ENCODE measurements at regions not wholly inside any gene's neighbourhood (a gene's known extent, or its start where the extent isn't known, plus 50 kb on each side); places are given as distances from the start of the nearest gene placed in this dataset.

DNA sequence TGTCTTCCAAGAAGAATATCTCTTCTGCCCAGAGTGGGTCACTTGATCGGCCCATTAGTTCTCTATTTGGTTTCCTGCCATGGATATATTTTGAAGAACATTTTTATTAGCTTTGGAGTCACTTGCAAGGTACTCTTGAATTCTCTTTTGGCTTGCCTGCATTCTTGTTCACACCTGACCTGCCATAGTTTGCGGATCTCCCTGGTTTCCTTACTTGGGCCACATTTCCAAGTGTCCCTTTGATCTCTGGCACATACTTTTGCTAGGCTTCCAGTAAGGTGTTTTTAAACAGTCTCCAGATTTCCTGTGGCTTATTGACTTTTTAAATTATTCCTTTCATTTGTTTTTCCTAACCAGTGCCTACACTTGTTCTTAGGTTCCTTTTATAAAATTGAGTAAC is 488.5 kb upstream of the MDFIC2 start:
- no peak for DNase-seq (ENCODE audit: low spot score)

DNA sequence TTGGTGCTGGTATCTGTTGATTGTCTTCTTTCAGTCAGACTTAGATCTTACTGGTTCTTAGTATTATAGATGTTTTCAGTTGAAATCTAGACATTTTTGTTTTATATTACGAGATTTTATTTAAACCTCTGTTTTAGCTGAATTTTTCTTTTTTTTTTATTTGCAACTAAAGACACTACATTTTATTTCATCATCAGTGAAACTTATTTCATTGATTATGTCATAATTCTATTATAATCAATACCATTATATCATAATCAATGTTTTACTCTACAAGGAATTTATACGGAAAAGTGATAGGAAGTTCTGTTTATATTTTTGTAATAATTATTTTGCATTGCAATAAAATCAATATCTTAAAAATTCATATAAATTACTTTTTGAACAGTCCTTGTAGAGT is 477.4 kb upstream of the MDFIC2 start:
- DNase-seq (ENCODE audit: low spot score) = no peak

DNA sequence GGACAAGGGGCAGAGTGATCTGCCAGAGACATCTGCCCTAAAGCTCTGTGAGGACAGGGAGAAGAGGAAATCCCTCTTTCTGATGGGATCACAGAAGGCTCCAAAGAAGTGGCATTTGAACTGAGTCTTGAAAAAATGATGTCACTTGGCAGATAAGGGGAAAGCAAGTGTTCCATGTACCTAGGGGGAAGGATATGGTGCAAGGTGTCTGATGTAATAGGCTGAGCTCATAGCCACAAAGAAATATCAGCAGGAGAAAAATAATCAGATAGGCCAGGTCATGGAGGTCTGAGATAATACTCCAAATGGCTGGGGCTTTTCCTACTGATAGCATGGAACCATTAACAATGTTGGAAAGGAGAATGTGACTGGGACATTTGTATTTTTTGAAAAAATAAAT is 468.4 kb upstream of the MDFIC2 start:
- no peak for DNase-seq (ENCODE audit: low spot score)

DNA sequence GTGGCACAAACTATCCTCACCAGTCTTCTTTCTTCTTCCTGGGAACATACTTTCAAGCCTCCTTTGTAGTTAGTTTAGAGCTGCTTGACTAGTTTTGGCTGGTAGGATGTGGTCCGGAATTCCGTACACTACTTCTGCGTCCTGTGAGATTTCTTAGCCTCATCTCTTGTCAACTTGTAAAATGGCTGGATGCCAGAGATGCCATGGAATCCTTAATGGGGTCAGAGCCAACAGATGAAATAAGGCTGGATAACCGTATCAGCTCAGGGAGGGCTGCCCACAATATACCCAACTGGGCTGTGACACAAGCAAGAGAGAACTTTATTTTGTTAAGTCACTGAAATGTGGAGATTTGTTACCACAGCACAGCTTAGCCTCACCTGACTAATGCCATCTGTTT is 466.9 kb upstream of the MDFIC2 start:
- no peak for DNase-seq (ENCODE audit: low spot score)

DNA sequence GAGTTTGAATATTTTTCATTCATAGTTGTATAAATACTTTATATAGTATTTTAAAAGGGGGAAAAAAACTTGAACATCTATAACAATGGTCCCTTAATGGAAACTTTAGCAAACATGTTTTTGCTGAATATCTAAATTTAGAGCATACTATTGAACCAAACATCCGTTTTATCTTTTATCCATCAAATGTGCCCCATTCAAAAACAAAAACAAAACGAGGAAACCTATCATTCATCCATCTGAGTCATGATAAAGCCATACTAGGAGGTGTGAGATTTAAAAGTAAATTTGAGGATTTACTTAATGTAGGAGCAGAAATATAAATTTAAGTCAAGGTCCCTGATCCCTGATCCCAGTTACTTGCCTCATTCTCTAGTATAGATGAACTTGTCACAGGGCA is 463.6 kb upstream of the MDFIC2 start:
- DNase-seq (ENCODE audit: low spot score) = no peak

DNA sequence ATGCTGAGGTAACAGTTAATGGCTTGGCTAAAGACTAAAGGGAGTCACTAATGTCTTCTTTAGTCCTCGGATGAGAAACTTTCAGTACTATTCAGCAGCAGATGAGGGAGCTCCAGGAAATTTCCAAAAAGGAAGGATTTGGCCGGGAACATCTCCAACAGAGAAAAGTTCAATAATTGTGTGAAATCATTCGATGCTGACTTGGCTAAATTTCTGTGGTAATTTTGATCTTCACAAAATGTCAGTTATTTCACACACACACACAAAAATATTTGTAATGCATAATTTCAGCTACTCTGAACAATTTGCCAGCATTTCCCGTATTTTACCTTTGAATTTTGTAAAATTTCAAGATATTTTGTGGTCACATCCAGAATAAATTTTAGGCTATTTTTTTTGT is 462.8 kb upstream of the MDFIC2 start:
- DNase-seq (ENCODE audit: low spot score) = no peak

DNA sequence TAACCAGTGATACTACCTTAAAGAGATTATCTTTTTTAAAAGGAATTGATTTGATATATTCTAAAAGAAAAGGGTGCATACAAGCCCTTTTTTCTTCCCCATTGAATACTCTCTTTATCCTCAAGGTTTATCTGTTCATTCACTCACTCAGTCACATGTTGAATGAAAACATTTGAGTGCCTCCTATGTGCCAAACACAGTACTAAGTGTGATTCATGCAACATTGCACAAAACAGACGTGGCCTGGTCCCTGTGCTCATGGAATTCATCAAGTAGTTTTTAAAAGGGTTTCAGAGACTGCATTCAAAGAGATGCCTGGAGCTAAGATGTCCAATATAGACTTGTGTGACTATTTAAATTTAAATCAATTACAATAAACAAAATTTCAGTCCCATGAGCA is 462.2 kb upstream of the MDFIC2 start:
- no peak for DNase-seq (ENCODE audit: low spot score)

DNA sequence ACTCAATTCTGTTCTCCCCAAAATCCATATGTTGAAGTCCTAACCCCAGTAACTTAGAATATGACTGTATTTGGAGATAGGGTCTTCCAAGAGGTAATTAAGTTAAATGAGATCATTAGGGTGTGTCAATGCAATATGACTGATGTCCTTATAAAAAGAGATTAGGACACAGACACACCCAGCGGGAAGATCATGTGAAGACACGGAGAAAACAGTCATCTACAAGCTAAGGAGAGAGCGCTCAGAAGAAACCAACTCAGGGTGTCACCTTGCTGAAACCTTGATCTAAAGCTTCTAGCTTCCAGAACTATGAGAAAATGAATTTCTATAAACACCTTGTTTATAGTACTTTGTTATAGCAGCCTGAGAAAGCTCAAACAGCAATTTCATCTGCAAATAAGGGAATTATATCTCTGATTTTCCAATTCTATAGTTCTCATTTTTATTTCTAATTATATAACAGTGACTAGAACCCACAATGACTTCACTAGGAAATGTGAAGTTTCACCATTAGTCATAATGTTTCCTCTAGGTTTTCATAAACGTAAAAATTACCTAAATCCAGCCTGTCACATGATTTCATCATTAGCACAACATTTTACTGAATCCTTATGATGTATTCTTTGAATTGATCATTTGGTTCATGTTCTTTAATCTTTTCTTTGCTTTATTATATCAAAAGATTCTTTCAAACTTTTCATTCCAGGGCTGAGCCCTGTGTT is 459.1 kb upstream of the MDFIC2 start:
- no peak for DNase-seq (ENCODE audit: low spot score)

DNA sequence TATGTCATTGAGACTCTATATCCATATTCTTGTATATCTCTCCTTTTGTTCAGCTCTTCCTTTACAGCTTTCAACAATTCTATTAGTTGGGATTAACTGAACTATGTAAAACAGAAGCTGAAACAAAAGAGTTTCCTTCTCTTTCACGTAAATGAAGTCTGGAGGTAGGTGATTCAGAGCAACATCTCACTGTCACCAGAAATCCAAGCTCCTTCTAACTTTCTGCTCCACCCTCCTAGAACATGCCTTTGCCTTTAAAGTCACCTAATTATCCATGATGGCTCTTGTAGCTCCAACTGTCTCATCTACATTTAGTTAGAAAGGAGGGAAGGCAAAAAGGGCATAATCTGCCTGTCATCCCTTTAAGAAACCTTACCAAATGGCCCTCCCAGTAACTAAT is 458.2 kb upstream of the MDFIC2 start:
- no peak for DNase-seq (ENCODE audit: low spot score)

DNA sequence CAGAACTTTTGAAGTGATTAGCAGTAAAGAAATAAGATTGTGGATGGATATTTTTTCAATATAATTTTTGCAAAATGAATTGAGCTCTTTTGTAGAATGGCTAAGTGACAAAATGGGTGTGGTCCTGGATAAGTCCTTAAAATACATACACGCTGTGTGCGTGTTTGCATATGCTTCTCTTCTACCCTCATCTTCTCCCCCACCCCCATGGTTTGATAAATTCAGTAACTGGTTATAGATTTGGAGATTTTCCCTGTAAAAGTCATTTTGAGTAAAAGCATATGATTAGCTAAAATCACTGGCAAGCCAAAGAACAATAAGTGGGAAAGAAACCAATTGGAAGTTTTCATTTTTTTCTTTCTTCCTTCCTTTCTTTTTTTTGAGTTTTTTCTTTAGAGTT is 453.9 kb upstream of the MDFIC2 start:
- no peak for DNase-seq (ENCODE audit: low spot score)

DNA sequence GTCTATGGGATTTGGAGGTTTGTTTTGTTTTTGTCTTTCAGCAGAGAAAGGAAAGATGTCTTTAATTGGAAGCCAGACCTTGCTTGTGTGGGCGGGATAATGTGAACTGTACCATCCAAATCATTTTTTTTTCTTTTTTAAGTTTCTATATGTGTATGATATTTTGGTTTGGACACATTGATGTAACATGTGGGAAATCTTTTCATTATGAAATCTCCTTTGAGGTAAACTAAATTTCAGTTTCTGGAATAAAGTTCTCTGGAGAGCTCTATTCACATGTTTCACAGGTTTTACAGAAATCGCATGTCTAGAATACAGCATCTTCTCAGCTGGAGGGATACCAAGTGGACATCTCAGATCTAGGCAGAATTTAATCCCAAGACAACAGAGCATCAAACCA is 451.5 kb upstream of the MDFIC2 start:
- no peak for DNase-seq (ENCODE audit: low spot score)

DNA sequence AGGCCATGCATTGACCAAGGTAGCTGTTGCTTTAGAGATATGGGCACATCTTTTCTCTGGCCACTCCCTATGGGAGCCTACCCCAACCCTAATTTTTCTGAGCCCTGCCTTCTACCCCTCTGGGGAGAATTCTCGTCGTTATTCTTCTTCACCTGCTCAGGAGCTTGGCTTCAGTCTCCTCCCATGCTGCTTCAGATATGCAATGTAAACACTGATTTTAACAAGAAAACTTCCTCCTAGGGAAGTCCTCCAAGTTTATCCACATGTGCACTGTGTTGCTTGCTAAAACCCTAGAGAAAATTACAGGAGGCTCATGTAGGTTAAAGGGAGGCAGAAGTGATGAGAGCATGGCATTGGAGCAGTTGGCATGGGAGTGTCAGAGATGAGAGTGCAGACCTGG is 445.2 kb upstream of the MDFIC2 start:
- DNase-seq (ENCODE audit: low spot score) = no peak

DNA sequence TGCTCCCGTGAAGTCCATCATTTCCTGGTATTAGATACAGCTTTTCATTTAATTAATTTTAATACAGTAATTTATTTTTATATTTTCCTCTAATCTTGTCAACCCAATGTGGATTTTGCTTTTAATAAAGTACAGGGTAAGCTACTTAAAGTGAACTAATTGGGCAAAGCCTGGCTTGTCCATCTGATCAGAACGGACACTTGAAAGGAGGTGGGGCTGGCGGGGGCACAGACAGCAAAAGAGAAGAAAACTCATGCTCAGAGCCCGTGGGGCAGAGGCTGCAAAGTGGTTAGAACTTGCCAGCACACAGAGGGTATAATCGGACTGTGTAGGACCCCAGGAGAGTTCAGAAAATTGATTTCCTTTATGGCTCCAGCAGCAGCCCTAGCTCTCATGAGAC is 443.1 kb upstream of the MDFIC2 start:
- no peak for DNase-seq (ENCODE audit: low spot score)

DNA sequence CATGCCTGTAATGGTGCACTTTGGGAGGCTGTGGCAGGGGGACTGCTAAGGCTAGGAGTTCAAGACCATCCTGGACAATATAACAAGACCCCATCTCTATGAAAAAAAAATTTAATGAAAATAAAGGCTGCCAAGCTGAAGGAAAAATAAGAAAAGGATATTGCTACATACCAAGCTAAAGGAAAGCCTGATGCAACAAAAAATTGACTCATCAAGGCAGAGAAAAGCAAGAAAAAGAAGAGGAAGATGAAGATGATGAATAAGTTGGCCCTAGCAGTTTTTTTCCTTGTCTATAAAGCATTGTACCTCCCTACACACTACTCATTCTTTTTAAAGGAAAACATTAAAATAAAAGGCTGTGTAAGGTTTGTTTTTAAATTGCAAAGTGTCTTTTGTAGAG is 441.9 kb upstream of the MDFIC2 start:
- no peak for DNase-seq (ENCODE audit: low spot score)

DNA sequence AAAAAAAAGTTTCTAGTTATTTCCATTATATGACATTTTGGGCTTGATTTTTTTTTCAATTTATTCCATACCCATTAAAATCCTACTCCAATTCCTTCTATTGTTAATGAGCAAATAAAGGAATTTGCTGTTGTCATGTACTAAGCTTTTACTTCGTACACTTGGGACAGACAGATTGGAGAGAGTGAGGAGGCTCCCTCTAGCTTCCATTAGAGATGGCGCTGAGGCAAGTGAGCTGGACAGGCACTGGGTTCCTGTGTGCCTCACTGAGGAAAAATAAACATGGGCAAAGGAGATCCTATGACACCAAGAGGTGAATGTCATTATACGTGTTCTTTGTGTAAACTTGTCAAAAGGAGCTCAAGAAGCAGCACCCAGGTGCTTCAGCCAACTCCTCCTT is 441.1 kb upstream of the MDFIC2 start:
- DNase-seq (ENCODE audit: low spot score) = no peak

DNA sequence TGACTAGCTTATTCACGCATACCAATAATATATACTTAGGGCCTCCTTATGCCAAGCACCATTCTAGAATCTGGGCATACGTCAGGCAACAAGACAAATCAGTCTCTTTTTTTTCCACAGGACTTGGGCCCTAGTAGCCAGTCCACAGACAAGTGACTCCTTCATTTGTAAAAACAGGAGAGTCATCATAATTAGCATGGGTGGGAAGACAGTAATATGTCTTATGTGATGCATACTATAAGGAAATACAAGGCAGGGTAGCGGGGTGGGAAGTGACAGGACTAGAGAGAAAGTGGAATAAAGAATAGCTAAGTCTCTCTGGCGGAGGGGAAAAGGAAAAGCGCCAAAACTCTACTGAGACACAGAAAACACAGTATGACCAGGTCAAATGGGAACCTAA is 439.6 kb upstream of the MDFIC2 start:
- DNase-seq (ENCODE audit: low spot score) = no peak

DNA sequence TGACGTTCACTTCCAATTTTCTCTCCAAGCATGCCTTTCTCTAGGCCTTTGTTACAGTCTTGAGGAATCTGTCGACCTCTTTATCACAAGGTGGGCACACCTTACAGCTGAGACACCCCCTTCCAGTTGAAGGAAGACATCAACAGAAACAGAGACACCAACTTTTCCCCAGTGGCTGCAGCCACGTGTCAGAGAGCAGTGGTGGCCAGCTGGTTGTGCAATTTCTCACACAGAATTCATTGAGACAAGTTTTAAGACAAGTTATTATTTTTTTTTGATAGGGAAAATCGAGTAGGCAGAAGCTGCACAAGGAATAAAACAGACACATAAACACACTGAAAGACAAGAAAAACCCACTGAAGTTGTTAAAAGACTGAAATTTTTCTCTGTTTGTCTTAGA is 436.7 kb upstream of the MDFIC2 start:
- DNase-seq (ENCODE audit: low spot score) = no peak

DNA sequence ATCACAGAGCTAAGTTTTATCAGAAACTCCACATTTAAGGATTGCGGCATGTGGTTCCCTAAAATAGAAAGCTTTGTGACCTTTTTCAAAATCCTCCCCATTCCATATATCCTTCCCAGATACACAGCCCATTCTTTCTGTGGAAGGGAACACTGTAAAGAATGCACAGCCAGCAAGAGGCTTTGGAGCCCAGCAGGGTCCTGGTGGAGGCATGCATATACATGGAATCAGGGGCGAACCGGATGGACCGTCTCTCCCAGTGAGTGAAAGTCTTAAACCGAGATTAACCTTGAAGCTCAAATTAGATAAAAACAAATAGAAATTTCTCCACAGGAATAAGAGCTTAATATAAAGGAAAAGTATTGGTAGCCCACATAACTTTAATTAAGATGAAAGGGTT is 436.2 kb upstream of the MDFIC2 start:
- DNase-seq (ENCODE audit: low spot score) = no peak

DNA sequence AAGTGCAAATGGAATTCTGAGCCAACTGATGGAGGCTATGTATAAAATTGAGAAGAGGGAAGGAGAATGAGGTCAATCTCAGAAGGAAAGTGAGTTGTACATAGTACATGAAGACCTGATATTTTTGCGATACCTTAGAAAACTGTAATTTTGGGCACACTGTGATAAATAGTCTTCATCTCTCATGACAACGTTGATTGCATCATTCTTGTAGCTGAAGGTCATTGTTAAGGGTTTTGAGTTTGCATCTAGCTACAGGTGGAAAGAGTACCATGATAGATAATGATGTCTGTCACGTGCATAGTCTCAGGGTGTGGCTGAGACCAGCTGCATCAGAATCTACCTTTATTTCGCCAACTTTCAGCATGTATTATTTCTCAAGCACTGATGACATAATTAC is 435.4 kb upstream of the MDFIC2 start:
- DNase-seq (ENCODE audit: low spot score) = no peak

DNA sequence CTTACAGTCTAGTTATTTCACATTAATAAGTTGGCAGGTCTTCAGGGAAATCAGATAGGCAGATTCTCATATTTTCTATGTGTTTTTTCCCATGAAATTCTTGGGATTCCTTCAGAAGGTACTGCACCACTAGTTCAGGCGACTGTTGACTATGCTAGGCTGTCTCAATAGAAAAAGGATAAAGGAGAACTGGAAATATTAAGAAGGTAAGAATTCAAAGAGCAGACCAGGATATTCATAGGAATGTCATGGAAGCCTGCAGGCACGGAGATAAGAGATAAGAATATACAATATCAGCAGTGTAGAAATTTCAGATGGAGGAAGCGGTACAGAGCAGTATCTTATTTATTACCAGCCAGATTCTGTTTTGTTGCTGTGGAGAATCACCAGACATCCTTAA is 432.1 kb upstream of the MDFIC2 start:
- DNase-seq (ENCODE audit: low spot score) = no peak

DNA sequence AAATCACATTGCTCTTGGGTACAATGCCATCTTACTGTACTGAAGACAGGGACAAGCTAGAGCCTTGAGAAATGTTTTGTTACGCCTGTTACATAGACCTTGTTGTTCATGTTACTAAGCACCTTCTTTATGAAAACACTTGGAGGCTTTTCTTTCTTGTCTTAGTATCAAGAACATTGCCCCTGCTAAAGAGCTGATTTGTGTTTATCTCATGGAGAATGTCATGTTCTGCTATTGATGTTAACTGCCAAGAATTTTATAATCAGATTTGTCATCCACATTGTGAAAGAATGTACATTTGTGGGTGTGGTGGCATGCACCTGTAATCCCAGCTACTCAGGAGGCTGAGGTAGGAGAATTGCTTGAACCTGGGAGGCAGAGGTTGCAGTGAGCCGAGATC is 431.3 kb upstream of the MDFIC2 start:
- DNase-seq (ENCODE audit: low spot score) = no peak

DNA sequence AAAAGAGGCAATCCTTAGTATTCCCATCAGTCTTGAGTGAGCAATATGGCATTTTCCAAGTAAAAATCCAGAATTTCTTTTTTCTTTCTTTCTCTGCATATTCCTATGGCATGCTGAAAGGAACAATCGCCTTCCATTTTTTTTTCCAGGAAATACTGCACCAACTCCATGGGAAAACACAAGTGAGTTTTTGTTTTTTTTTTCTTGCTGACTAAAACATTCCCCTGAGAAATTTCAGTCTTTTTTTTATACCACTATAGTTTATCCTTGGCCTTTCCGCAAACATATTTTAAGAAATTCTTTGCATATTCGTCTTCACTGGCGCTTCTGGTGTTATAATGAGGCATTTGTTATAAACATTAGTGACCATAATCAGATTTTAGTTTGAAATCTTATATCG is 429.6 kb upstream of the MDFIC2 start:
- no peak for DNase-seq (ENCODE audit: low spot score)

DNA sequence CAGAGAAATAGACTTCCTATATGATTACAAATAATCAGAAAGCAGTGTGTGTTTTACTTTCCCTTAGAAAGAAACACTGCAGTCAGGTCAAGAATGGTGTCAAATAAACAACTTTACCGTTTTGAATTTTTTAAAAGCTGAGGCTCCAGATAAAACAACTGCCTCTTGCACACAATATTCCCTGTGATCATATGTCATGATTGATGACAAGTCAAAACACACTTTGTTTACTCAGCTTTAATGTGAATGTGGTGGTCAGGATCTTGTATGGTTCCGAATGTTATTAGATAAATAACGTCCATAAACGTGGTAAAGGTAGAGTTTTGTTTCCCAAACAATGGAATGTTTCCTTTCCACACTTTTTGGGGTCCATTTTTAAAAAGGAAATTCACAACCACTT is 428.4 kb upstream of the MDFIC2 start:
- no peak for DNase-seq (ENCODE audit: low spot score)

DNA sequence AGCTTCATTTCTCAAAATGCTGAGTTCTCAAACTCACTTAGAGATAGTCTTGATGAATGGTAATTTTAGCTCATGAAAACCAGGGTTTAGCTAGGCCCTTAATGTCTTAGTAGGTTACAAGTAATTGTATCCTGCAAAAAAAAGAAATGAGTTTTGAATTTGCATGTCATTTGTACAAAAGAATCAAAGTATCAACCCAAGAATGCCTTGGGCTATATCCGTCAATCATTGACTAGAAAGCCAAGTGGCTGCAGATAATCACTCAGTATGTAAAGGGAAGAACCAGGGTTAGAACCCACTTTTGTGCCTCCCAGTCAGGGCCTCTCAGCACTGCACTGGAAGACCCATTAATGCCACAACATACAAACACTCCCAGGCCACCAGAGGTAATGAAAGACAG is 427.6 kb upstream of the MDFIC2 start:
- no peak for DNase-seq (ENCODE audit: low spot score)

DNA sequence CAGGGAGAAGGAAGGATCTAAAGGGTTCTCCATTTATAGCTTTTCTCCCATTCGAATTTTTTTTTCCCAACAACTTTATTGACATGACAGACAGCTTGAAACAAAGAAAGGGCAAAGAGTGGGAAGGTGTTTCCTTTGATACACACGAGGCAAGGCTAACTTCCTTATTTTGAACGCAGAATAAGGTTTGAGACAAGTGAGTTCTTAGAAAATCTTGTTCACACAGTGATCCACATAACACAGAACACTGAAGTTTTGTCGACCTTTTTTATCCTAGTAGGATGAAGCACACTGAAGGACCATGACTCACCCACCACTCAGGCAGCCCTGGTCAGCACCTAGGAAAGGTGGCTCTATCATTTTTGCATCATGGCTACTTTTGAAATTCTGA is 425.8 kb upstream of the MDFIC2 start:
- DNase-seq (ENCODE audit: low spot score) = no peak
